ENCODE measurements at regions not wholly inside any gene's neighbourhood (a gene's known extent, or its start where the extent isn't known, plus 50 kb on each side); places are given as distances from the start of the nearest gene placed in this dataset.

- peaks cover 4% of the 10 kb centered on the region for H3K9me3 Mint-ChIP-seq (ENCODE audit: low read depth)
- no peak for DNase-seq (ENCODE audit: low spot score)
- no peak for TF ChIP-seq CTCF (IDR thresholded peaks at IDR 0.05)
- no peaks in the 10 kb centered on the region for H3K4me1 Mint-ChIP-seq (ENCODE audit: low read depth)
- no peaks in the 10 kb centered on the region for H3K27me3 Mint-ChIP-seq (ENCODE audit: low read depth)
- H3K36me3 Mint-ChIP-seq (ENCODE audit: low read depth) = no peaks in the 10 kb centered on the region
- H3K4me3 Mint-ChIP-seq (ENCODE audit: unreplicated experiment) = no peak overlapping the region
- H3K27ac Mint-ChIP-seq (ENCODE audit: unreplicated experiment) = no peak overlapping the region
Observed at GRCh38 chr3:77807312-77807711, 767.4 kb downstream of the ROBO2 start.

- Mint-ChIP-seq H3K27me3 (ENCODE audit: low read depth) (no peaks in the 10 kb centered on the region), H3K27ac (ENCODE audit: unreplicated experiment) (no peak overlapping the region), H3K36me3 (ENCODE audit: low read depth) (no peaks in the 10 kb centered on the region), H3K4me1 (ENCODE audit: low read depth) (no peaks in the 10 kb centered on the region), H3K9me3 (ENCODE audit: low read depth) (peaks cover 4% of the 10 kb centered on the region), H3K4me3 (ENCODE audit: unreplicated experiment) (no peak overlapping the region)
- no peak for DNase-seq (ENCODE audit: low spot score)
- TF ChIP-seq CTCF (IDR thresholded peaks at IDR 0.05) = no peak
Observed at GRCh38 chr3:77814845-77815244, 774.9 kb downstream of the ROBO2 start.

GRCh38 chr3:77815467-77815866, 775.6 kb downstream of the ROBO2 start:
- H3K36me3 Mint-ChIP-seq (ENCODE audit: low read depth) = no peaks in the 10 kb centered on the region
- TF ChIP-seq CTCF (IDR thresholded peaks at IDR 0.05) = peak; percentile 61
- DNase-seq (ENCODE audit: low spot score) = no peak
- H3K4me3 Mint-ChIP-seq (ENCODE audit: unreplicated experiment) = no peak overlapping the region
- no peak overlapping the region for H3K27ac Mint-ChIP-seq (ENCODE audit: unreplicated experiment)
- H3K9me3 Mint-ChIP-seq (ENCODE audit: low read depth) = peaks cover 4% of the 10 kb centered on the region
- no peaks in the 10 kb centered on the region for H3K27me3 Mint-ChIP-seq (ENCODE audit: low read depth)
- no peaks in the 10 kb centered on the region for H3K4me1 Mint-ChIP-seq (ENCODE audit: low read depth)

- Mint-ChIP-seq H3K4me3 (ENCODE audit: unreplicated experiment) (no peak overlapping the region), H3K27ac (ENCODE audit: unreplicated experiment) (no peak overlapping the region), H3K4me1 (ENCODE audit: low read depth) (no peaks in the 10 kb centered on the region), H3K9me3 (ENCODE audit: low read depth) (peaks cover 4% of the 10 kb centered on the region), H3K36me3 (ENCODE audit: low read depth) (no peaks in the 10 kb centered on the region), H3K27me3 (ENCODE audit: low read depth) (no peaks in the 10 kb centered on the region)
- TF ChIP-seq CTCF (IDR thresholded peaks at IDR 0.05) = no peak
- no peak for DNase-seq (ENCODE audit: low spot score)
Observed at GRCh38 chr3:77816366-77816765, 776.5 kb downstream of the ROBO2 start.

- H3K27ac Mint-ChIP-seq (ENCODE audit: unreplicated experiment) = peak overlapping the region; percentile 85
- H3K27me3 Mint-ChIP-seq (ENCODE audit: low read depth) = no peaks in the 10 kb centered on the region
- H3K4me3 Mint-ChIP-seq (ENCODE audit: unreplicated experiment) = no peak overlapping the region
- DNase-seq (ENCODE audit: low spot score) = peak; percentile 72
- H3K4me1 Mint-ChIP-seq (ENCODE audit: low read depth) = peaks cover 19% of the 10 kb centered on the region
- TF ChIP-seq CTCF (IDR thresholded peaks at IDR 0.05) = no peak
- H3K9me3 Mint-ChIP-seq (ENCODE audit: low read depth) = peaks cover 33% of the 10 kb centered on the region
- peaks cover 8% of the 10 kb centered on the region for H3K36me3 Mint-ChIP-seq (ENCODE audit: low read depth)
Observed at GRCh38 chr3:77825001-77825827, 785.3 kb downstream of the ROBO2 start.
